Right atrium auricular region (tissue), 2 donors: ENCODE measurements at regions not wholly inside any gene's neighbourhood (a gene's known extent, or its start where the extent isn't known, plus 50 kb on each side); places are given as distances from the start of the nearest gene placed in this dataset.
"Not testable (repeated sequence)": the region's sequence is repeated elsewhere in the genome, so short reads cannot be mapped to it uniquely, and the experiment has no call there.

Experiments
- DNase-seq: peaks from one replicate; pipeline ENCODE4 v3.0.0-alpha.2; 2019; ENCODE audit warnings: low spot score
- H3K27ac ChIP-seq, 2 donors: fragments of 200-600 bp; sonication (generic); 1 replicate in 1 of 2; 2 replicates in 1 of 2; pipeline ENCODE4 v1.5.1; 2016 to 2019
- H3K27me3 ChIP-seq, 2 donors: fragments of 200-600 bp; sonication (generic); one replicate each; pipeline versions ENCODE4 v1.5.1 to v1.6.0; 2017 to 2019
- H3K36me3 ChIP-seq: fragments of 200-600 bp; sonication (generic); one replicate; pipeline ENCODE4 v1.5.1; 2016
- H3K4me1 ChIP-seq, 2 donors: fragments of 200-600 bp; sonication (generic); one replicate each; pipeline versions ENCODE4 v1.5.1 to v1.6.0; 2017 to 2019
- H3K4me3 ChIP-seq, 2 donors: fragments of 200-600 bp; sonication (generic); 1 replicate in 1 of 2; 2 replicates in 1 of 2; pipeline ENCODE4 v1.5.1; 2017 to 2019; ENCODE audit warnings: mild to moderate bottlenecking in 1 of 2, moderate library complexity in 1 of 2
- H3K9me3 ChIP-seq, 2 donors: fragments of 200-600 bp; sonication (generic); one replicate each; pipeline ENCODE4 v1.5.1; 2019
- CTCF ChIP-seq, 2 donors: fragments of 200-600 bp; sonication (generic); IDR thresholded peaks; one replicate each; pipeline ENCODE4 v1.5.1; 2019; ENCODE audit warnings: antibody characterized with exemption in 2 of 2

- DNase-seq, result peak; percentile 54
- H3K27me3 ChIP-seq, result no peaks in the 10 kb centered on the region
- no peak overlapping the region for H3K4me3 ChIP-seq
- H3K27ac ChIP-seq, result peak overlapping the region in 1 of 2 donors; percentile 55
- H3K36me3 ChIP-seq, result no peaks in the 10 kb centered on the region
- H3K4me1 ChIP-seq, result peaks cover 0 to 39% of the 10 kb centered on the region in 2 donors
- TF ChIP-seq CTCF (IDR thresholded peaks at IDR 0.05), result no peak
- H3K9me3 ChIP-seq, result no peaks in the 10 kb centered on the region
These were observed 193.8 kb upstream of the ZNF32 start for GRCh38 chr10:43842496-43842895.

GRCh38 chr10:43842072-43842471 is 193.4 kb upstream of the ZNF32 start:
- Histone ChIP-seq H3K27me3 (no peaks in the 10 kb centered on the region), H3K27ac (no peak overlapping the region), H3K36me3 (no peaks in the 10 kb centered on the region), H3K4me3 (no peak overlapping the region), H3K9me3 (no peaks in the 10 kb centered on the region), H3K4me1 (peaks cover 0 to 39% of the 10 kb centered on the region in 2 donors)
- no peak for DNase-seq
- no peak for TF ChIP-seq CTCF (IDR thresholded peaks at IDR 0.05)

GRCh38 chr10:43839973-43840372 is 191.3 kb upstream of the ZNF32 start:
- peak; percentile 57 for DNase-seq
- H3K36me3 ChIP-seq, result no peaks in the 10 kb centered on the region
- peaks cover 0 to 22% of the 10 kb centered on the region in 2 donors for H3K4me1 ChIP-seq
- TF ChIP-seq CTCF (IDR thresholded peaks at IDR 0.05), result no peak
- no peak overlapping the region for H3K4me3 ChIP-seq
- H3K27ac ChIP-seq, result no peak overlapping the region
- no peaks in the 10 kb centered on the region for H3K27me3 ChIP-seq
- no peaks in the 10 kb centered on the region for H3K9me3 ChIP-seq

- not testable (repeated sequence) for H3K9me3 ChIP-seq, H3K36me3 ChIP-seq, DNase-seq, H3K27me3 ChIP-seq, H3K4me1 ChIP-seq, H3K4me3 ChIP-seq, H3K27ac ChIP-seq
These were observed 186.1 kb upstream of the ZNF32 start for GRCh38 chr10:43834751-43835150.

- H3K4me1 ChIP-seq, result peaks cover 0 to 24% of the 10 kb centered on the region in 2 donors
- no peak overlapping the region for H3K27ac ChIP-seq
- DNase-seq, result no peak
- peaks cover 0 to 11% of the 10 kb centered on the region in 2 donors for H3K9me3 ChIP-seq
- H3K4me3 ChIP-seq, result no peak overlapping the region
- no peaks in the 10 kb centered on the region for H3K27me3 ChIP-seq
- no peak for TF ChIP-seq CTCF (IDR thresholded peaks at IDR 0.05)
- no peaks in the 10 kb centered on the region for H3K36me3 ChIP-seq
These were observed 179.2 kb upstream of the ZNF32 start for GRCh38 chr10:43827853-43828252.

GRCh38 chr10:43825984-43826383 is 177.3 kb upstream of the ZNF32 start:
- peaks cover 0 to 33% of the 10 kb centered on the region in 2 donors for H3K4me1 ChIP-seq
- no peaks in the 10 kb centered on the region for H3K27me3 ChIP-seq
- DNase-seq, result no peak
- H3K4me3 ChIP-seq, result no peak overlapping the region
- peak overlapping the region; percentile 76 to 90 for H3K27ac ChIP-seq
- H3K36me3 ChIP-seq, result no peaks in the 10 kb centered on the region
- TF ChIP-seq CTCF (IDR thresholded peaks at IDR 0.05), result no peak
- peaks cover 0 to 11% of the 10 kb centered on the region in 2 donors for H3K9me3 ChIP-seq
